ENCODE measurements at regions not wholly inside any gene's neighbourhood (a gene's known extent, or its start where the extent isn't known, plus 50 kb on each side); places are given as distances from the start of the nearest gene placed in this dataset.

GRCh38 chr20:6450841-6451240 lies 316.6 kb upstream of the BMP2 start:
- no peaks in the 10 kb centered on the region for H3K27me3 Mint-ChIP-seq
- ATAC-seq, result no peak
- H3K27ac Mint-ChIP-seq, result no peak overlapping the region
- H3K4me3 Mint-ChIP-seq, result no peak overlapping the region
- no peaks in the 10 kb centered on the region for H3K36me3 Mint-ChIP-seq
- H3K4me1 Mint-ChIP-seq, result no peaks in the 10 kb centered on the region
- peaks cover 8% of the 10 kb centered on the region for H3K9me3 Mint-ChIP-seq

- H3K36me3 Mint-ChIP-seq, result no peaks in the 10 kb centered on the region
- no peaks in the 10 kb centered on the region for H3K27me3 Mint-ChIP-seq
- peaks cover 2% of the 10 kb centered on the region for H3K9me3 Mint-ChIP-seq
- H3K4me1 Mint-ChIP-seq, result no peaks in the 10 kb centered on the region
- no peak for ATAC-seq
- no peak overlapping the region for H3K27ac Mint-ChIP-seq
- no peak overlapping the region for H3K4me3 Mint-ChIP-seq
Measured at GRCh38 chr20:6440443-6440799, 317.6 kb upstream of the FERMT1 start.

- no peak overlapping the region for H3K4me3 Mint-ChIP-seq
Measured at GRCh38 chr20:6439737-6440442, 317.1 kb upstream of the FERMT1 start.

GRCh38 chr20:6434131-6434530 lies 311.3 kb upstream of the FERMT1 start:
- ATAC-seq, result no peak
- H3K9me3 Mint-ChIP-seq, result peaks cover 2% of the 10 kb centered on the region
- no peak overlapping the region for H3K4me3 Mint-ChIP-seq
- no peaks in the 10 kb centered on the region for H3K36me3 Mint-ChIP-seq
- H3K27ac Mint-ChIP-seq, result no peak overlapping the region
- no peaks in the 10 kb centered on the region for H3K4me1 Mint-ChIP-seq
- no peaks in the 10 kb centered on the region for H3K27me3 Mint-ChIP-seq

More at GRCh38 chr20:6439737-6440442, 317.1 kb upstream of the FERMT1 start:
- H3K4me1 Mint-ChIP-seq, result no peaks in the 10 kb centered on the region
- no peak overlapping the region for H3K27ac Mint-ChIP-seq
- ATAC-seq, result no peak
- no peaks in the 10 kb centered on the region for H3K27me3 Mint-ChIP-seq
- no peaks in the 10 kb centered on the region for H3K36me3 Mint-ChIP-seq
- H3K9me3 Mint-ChIP-seq, result peaks cover 2% of the 10 kb centered on the region

- H3K36me3 Mint-ChIP-seq, result no peaks in the 10 kb centered on the region
- no peaks in the 10 kb centered on the region for H3K4me1 Mint-ChIP-seq
- ATAC-seq, result no peak
- no peak overlapping the region for H3K27ac Mint-ChIP-seq
- no peaks in the 10 kb centered on the region for H3K27me3 Mint-ChIP-seq
- no peak overlapping the region for H3K4me3 Mint-ChIP-seq
- peaks cover 7% of the 10 kb centered on the region for H3K9me3 Mint-ChIP-seq
Measured at GRCh38 chr20:6430381-6430780, 307.6 kb upstream of the FERMT1 start.

- Mint-ChIP-seq H3K27me3 (no peaks in the 10 kb centered on the region), H3K9me3 (peaks cover 7% of the 10 kb centered on the region), H3K4me3 (no peak overlapping the region), H3K36me3 (no peaks in the 10 kb centered on the region), H3K4me1 (no peaks in the 10 kb centered on the region), H3K27ac (no peak overlapping the region)
- no peak for ATAC-seq
Measured at GRCh38 chr20:6426287-6426891, 303.6 kb upstream of the FERMT1 start.

- ATAC-seq, result no peak
- Mint-ChIP-seq H3K27me3 (no peaks in the 10 kb centered on the region), H3K36me3 (no peaks in the 10 kb centered on the region), H3K4me3 (no peak overlapping the region), H3K4me1 (no peaks in the 10 kb centered on the region), H3K27ac (no peak overlapping the region), H3K9me3 (peaks cover 6% of the 10 kb centered on the region)
Measured at GRCh38 chr20:6421321-6422248, 298.8 kb upstream of the FERMT1 start.

GRCh38 chr20:6420336-6420735 lies 297.5 kb upstream of the FERMT1 start:
- H3K27me3 Mint-ChIP-seq, result no peaks in the 10 kb centered on the region
- H3K9me3 Mint-ChIP-seq, result no peaks in the 10 kb centered on the region
- H3K36me3 Mint-ChIP-seq, result no peaks in the 10 kb centered on the region
- H3K4me1 Mint-ChIP-seq, result no peaks in the 10 kb centered on the region
- no peak overlapping the region for H3K4me3 Mint-ChIP-seq
- no peak for ATAC-seq
- H3K27ac Mint-ChIP-seq, result no peak overlapping the region

- H3K4me1 Mint-ChIP-seq, result no peaks in the 10 kb centered on the region
- no peaks in the 10 kb centered on the region for H3K27me3 Mint-ChIP-seq
- no peak overlapping the region for H3K27ac Mint-ChIP-seq
- no peaks in the 10 kb centered on the region for H3K36me3 Mint-ChIP-seq
- ATAC-seq, result no peak
- H3K9me3 Mint-ChIP-seq, result peaks cover 4% of the 10 kb centered on the region
- no peak overlapping the region for H3K4me3 Mint-ChIP-seq
Measured at GRCh38 chr20:6418732-6419131, 295.9 kb upstream of the FERMT1 start.

GRCh38 chr20:6416371-6416770 lies 293.5 kb upstream of the FERMT1 start:
- H3K9me3 Mint-ChIP-seq, result peaks cover 4% of the 10 kb centered on the region
- H3K4me3 Mint-ChIP-seq, result no peak overlapping the region
- H3K36me3 Mint-ChIP-seq, result no peaks in the 10 kb centered on the region
- no peaks in the 10 kb centered on the region for H3K27me3 Mint-ChIP-seq
- no peak overlapping the region for H3K27ac Mint-ChIP-seq
- no peak for ATAC-seq
- no peaks in the 10 kb centered on the region for H3K4me1 Mint-ChIP-seq

- no peaks in the 10 kb centered on the region for H3K27me3 Mint-ChIP-seq
- no peak for ATAC-seq
- H3K4me3 Mint-ChIP-seq, result no peak overlapping the region
- H3K9me3 Mint-ChIP-seq, result peaks cover 7% of the 10 kb centered on the region
- no peaks in the 10 kb centered on the region for H3K4me1 Mint-ChIP-seq
- H3K36me3 Mint-ChIP-seq, result no peaks in the 10 kb centered on the region
- no peak overlapping the region for H3K27ac Mint-ChIP-seq
Measured at GRCh38 chr20:6411651-6412050, 288.8 kb upstream of the FERMT1 start.

- no peak for ATAC-seq
- Mint-ChIP-seq H3K27ac (no peak overlapping the region), H3K4me1 (no peaks in the 10 kb centered on the region), H3K27me3 (no peaks in the 10 kb centered on the region), H3K4me3 (no peak overlapping the region), H3K36me3 (no peaks in the 10 kb centered on the region), H3K9me3 (peaks cover 7% of the 10 kb centered on the region)
Measured at GRCh38 chr20:6410721-6411120, 287.9 kb upstream of the FERMT1 start.

GRCh38 chr20:6407163-6407562 lies 284.3 kb upstream of the FERMT1 start:
- Mint-ChIP-seq H3K4me1 (no peaks in the 10 kb centered on the region), H3K4me3 (no peak overlapping the region), H3K36me3 (no peaks in the 10 kb centered on the region), H3K9me3 (peaks cover 6% of the 10 kb centered on the region), H3K27ac (no peak overlapping the region), H3K27me3 (no peaks in the 10 kb centered on the region)
- ATAC-seq, result no peak

- Mint-ChIP-seq H3K27me3 (no peaks in the 10 kb centered on the region), H3K9me3 (peaks cover 6% of the 10 kb centered on the region), H3K4me1 (no peaks in the 10 kb centered on the region), H3K36me3 (no peaks in the 10 kb centered on the region), H3K4me3 (no peak overlapping the region), H3K27ac (no peak overlapping the region)
- ATAC-seq, result no peak
Measured at GRCh38 chr20:6401893-6402557, 279.2 kb upstream of the FERMT1 start.

GRCh38 chr20:6397115-6397514 lies 274.3 kb upstream of the FERMT1 start:
- ATAC-seq, result no peak
- Mint-ChIP-seq H3K9me3 (peaks cover 3% of the 10 kb centered on the region), H3K36me3 (no peaks in the 10 kb centered on the region), H3K4me1 (no peaks in the 10 kb centered on the region), H3K27me3 (no peaks in the 10 kb centered on the region), H3K4me3 (no peak overlapping the region), H3K27ac (no peak overlapping the region)

Measured in stimulated activated memory B cell treated with anti-CD40 and anti-IgM and Interleukin-4, amounts not matched to agents 10 μg/mL and 1 μg/mL and 100 μg/mL, for 72 hours (primary cell).